ENCODE measurements at regions not wholly inside any gene's neighbourhood (a gene's known extent, or its start where the extent isn't known, plus 50 kb on each side); places are given as distances from the start of the nearest gene placed in this dataset.

DNA sequence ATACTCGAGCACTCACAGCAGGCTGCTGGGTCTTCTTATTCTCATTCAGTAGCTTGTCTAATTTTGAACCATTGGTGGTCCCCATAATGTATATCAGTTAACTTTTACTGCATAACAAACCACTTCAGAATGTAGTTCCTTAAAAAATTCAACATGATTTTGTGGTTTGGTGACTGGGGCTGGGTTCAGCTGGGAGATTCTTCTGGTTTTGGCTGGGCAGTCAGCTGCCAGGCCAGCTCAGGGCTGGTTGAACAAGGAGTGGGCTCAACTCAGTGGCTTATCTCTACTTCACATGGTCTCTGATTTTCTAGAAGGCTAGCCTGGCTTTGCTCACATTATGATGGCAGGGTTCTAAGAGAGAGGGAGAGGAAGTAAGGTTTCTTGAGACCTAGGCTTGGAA, 292.4 kb upstream of the CHD6 start:
- Histone ChIP-seq H3K27me3 (peaks cover 0 to 4% (median 0%) of the 10 kb centered on the region in 9 donors), H3K4me1 (no peaks in the 10 kb centered on the region), H3K36me3 (no peaks in the 10 kb centered on the region), H3K4me3 (no peak overlapping the region), H3K9me3 (peaks cover 0 to 10% (median 1%) of the 10 kb centered on the region in 12 donors), H3K27ac (no peak overlapping the region)
- intact Hi-C loops (cut with DNase I), result no loop called here
- ATAC-seq (no peak), DNase-seq (no peak)
- 63 to 71% (median 66%) methylated on average over 1 of the region's 1 CpG for WGBS, 4 donors
- no peak for TF ChIP-seq POLR2A (IDR thresholded peaks at IDR 0.05)
- TF ChIP-seq, protein P1, sequence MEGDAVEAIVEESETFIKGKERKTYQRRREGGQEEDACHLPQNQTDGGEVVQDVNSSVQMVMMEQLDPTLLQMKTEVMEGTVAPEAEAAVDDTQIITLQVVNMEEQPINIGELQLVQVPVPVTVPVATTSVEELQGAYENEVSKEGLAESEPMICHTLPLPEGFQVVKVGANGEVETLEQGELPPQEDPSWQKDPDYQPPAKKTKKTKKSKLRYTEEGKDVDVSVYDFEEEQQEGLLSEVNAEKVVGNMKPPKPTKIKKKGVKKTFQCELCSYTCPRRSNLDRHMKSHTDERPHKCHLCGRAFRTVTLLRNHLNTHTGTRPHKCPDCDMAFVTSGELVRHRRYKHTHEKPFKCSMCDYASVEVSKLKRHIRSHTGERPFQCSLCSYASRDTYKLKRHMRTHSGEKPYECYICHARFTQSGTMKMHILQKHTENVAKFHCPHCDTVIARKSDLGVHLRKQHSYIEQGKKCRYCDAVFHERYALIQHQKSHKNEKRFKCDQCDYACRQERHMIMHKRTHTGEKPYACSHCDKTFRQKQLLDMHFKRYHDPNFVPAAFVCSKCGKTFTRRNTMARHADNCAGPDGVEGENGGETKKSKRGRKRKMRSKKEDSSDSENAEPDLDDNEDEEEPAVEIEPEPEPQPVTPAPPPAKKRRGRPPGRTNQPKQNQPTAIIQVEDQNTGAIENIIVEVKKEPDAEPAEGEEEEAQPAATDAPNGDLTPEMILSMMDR (IDR thresholded peaks at IDR 0.05), result no peak

DNA sequence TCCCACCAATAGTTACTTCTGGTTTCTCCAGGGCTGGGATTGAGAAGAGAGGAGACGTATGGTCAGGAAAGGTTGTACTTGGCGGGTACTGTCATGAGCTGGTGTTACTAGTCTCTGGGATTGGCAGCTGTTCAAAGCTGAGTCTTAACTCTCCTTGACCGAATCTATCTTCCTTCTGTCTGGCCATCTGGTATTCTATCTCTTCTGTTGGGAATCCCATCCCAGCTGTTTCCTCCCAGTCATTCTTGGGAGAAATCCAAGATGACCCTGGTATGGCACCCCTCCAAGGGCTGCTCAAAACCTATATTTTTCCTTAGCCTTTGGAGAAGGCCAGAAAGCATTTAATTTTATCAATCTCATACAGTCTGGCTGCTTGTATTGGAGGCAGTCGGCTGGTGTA, 287.0 kb upstream of the CHD6 start:
- Histone ChIP-seq H3K27ac (no peak overlapping the region), H3K27me3 (peaks cover 0 to 7% (median 0%) of the 10 kb centered on the region in 9 donors), H3K36me3 (no peaks in the 10 kb centered on the region), H3K4me1 (no peaks in the 10 kb centered on the region), H3K9me3 (peaks cover 0 to under 1% (median 0%) of the 10 kb centered on the region in 12 donors), H3K4me3 (no peak overlapping the region)
- ATAC-seq, result no peak
- intact Hi-C loops (cut with DNase I), result no loop called here
- DNase-seq, result no peak
- TF ChIP-seq POLR2A (IDR thresholded peaks at IDR 0.05), result no peak
- TF ChIP-seq, protein P1 (IDR thresholded peaks at IDR 0.05), result no peak
- 48 to 53% (median 50%) methylated on average over 4 of the region's 4 CpGs for WGBS, 4 donors

DNA sequence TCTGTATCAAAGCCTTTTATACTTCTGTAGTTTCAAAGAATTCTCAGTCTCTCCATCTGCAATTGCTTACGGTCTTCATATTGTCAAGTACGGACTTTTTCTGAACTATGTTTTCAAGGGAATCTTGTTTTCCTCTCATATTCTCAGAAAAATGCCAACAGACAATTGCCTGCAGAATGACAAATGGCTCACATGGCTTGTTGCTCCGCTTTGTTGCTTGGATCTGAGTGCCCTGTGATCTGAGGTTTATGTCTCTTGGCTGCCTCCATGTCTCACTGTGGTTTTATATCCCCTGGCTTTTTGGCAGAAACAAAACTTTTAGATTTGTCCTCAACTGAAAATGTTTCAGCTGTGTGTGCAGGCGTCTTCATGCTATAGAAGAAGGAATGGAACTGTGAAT, 285.4 kb upstream of the CHD6 start:
- intact Hi-C loops (cut with DNase I), result no loop called here
- Histone ChIP-seq H3K4me3 (no peak overlapping the region), H3K27ac (no peak overlapping the region), H3K9me3 (no peaks in the 10 kb centered on the region), H3K36me3 (no peaks in the 10 kb centered on the region), H3K4me1 (no peaks in the 10 kb centered on the region), H3K27me3 (peaks cover 0 to 7% (median 0%) of the 10 kb centered on the region in 9 donors)
- TF ChIP-seq, protein P1 (IDR thresholded peaks at IDR 0.05), result no peak
- TF ChIP-seq POLR2A (IDR thresholded peaks at IDR 0.05), result no peak
- ATAC-seq (no peak), DNase-seq (no peak)
- 79 to 81% (median 80%) methylated on average over 4 of the region's 4 CpGs for WGBS, 4 donors

DNA sequence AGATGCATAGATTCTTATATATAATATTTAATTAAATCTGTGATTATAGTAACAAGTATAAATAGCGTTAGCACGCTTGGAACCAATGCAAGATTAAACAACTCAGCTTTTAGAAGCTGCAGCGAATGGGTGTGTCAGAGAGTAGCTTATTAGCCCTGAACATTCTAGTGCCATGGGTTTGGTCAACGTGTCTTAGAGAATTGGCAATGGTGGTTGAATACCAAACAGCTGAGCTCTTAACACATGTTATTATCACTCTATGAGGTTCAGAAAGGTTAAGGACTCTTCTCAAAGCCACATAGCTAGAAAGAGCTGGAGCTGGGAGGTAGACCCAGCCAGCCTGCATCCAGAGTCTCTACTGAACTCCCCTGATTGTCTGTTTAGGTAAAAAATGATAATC, 284.2 kb upstream of the CHD6 start:
- Histone ChIP-seq H3K36me3 (no peaks in the 10 kb centered on the region), H3K4me1 (no peaks in the 10 kb centered on the region), H3K9me3 (no peaks in the 10 kb centered on the region), H3K27me3 (peaks cover 0 to 16% (median 0%) of the 10 kb centered on the region in 9 donors), H3K27ac (no peak overlapping the region), H3K4me3 (no peak overlapping the region)
- TF ChIP-seq POLR2A (IDR thresholded peaks at IDR 0.05), result no peak
- TF ChIP-seq, protein P1 (IDR thresholded peaks at IDR 0.05), result no peak
- 76 to 84% (median 80%) methylated on average over 4 of the region's 4 CpGs for WGBS, 4 donors
- DNase-seq (no peak), ATAC-seq (no peak)
- intact Hi-C loops (cut with DNase I), result no loop called here

Measured in heart left ventricle (tissue), 16 donors.